ENCODE measurements at regions not wholly inside any gene's neighbourhood (a gene's known extent, or its start where the extent isn't known, plus 50 kb on each side); places are given as distances from the start of the nearest gene placed in this dataset.

GRCh38 chr7:101722247-101722646, 93.2 kb upstream of the MYL10 start:
- Histone ChIP-seq H3K9ac (ENCODE audit: low read length) (no peak overlapping the region), H3K4me2 (replicated peaks; ENCODE audit: low read depth, low read length, poor library complexity, severe bottlenecking) (no peak overlapping the region), H4K20me1 (ENCODE audit: control insufficient read depth, insufficient read depth, low read length, poor library complexity, severe bottlenecking) (no peaks in the 10 kb centered on the region), H3K27ac (ENCODE audit: low read length in 2 of 2) (no peak overlapping the region), H3K27me3 (replicated peaks in 1 of 4; ENCODE audit: control extremely low read depth in 1 of 4, control insufficient read depth in 3 of 4, insufficient read depth in 4 of 4, low read length in 3 of 4) (no peaks in the 10 kb centered on the region), H3K9me3 (ENCODE audit: control extremely low read depth in 1 of 3, control insufficient read depth in 2 of 3, insufficient read depth in 1 of 3, low read length in 2 of 3) (peaks cover 0 to 19% (median 0%) of the 10 kb centered on the region in 3 donors), H3K4me3 (ENCODE audit: control extremely low read depth in 1 of 5, extremely low read depth in 1 of 5, insufficient read depth in 1 of 5, low read depth in 2 of 5, low read length in 4 of 5) (no peak overlapping the region), H3K4me1 (ENCODE audit: control insufficient read depth in 2 of 2, insufficient read depth in 2 of 2, low read length in 2 of 2) (no peaks in the 10 kb centered on the region), H3K36me3 (replicated peaks in 1 of 2; ENCODE audit: control extremely low read depth in 1 of 2, control insufficient read depth in 1 of 2, extremely low read depth in 1 of 2, insufficient read depth in 2 of 2, low read length in 1 of 2) (no peaks in the 10 kb centered on the region), H2AFZ (ENCODE audit: insufficient read depth, low read depth, low read length, poor library complexity, severe bottlenecking) (no peak overlapping the region), H3K79me2 (ENCODE audit: control insufficient read depth, insufficient read depth, low read length) (no peaks in the 10 kb centered on the region)
- DNase-seq, result no peak
- ATAC-seq (ENCODE audit: low read depth), result no peak
- ChIA-PET CTCF (no interaction called here), POLR2A (no interaction called here)
- Mint-ChIP-seq H3K4me3 (no peak overlapping the region), H3K4me1 (no peaks in the 10 kb centered on the region), H3K9me3 (ENCODE audit: insufficient read depth) (no peaks in the 10 kb centered on the region), H3K27ac (no peak overlapping the region), H3K27me3 (peaks cover 11% of the 10 kb centered on the region)
- intact Hi-C loops (cut with micrococcal nuclease), result no loop called here
- TF ChIP-seq, protein P1, sequence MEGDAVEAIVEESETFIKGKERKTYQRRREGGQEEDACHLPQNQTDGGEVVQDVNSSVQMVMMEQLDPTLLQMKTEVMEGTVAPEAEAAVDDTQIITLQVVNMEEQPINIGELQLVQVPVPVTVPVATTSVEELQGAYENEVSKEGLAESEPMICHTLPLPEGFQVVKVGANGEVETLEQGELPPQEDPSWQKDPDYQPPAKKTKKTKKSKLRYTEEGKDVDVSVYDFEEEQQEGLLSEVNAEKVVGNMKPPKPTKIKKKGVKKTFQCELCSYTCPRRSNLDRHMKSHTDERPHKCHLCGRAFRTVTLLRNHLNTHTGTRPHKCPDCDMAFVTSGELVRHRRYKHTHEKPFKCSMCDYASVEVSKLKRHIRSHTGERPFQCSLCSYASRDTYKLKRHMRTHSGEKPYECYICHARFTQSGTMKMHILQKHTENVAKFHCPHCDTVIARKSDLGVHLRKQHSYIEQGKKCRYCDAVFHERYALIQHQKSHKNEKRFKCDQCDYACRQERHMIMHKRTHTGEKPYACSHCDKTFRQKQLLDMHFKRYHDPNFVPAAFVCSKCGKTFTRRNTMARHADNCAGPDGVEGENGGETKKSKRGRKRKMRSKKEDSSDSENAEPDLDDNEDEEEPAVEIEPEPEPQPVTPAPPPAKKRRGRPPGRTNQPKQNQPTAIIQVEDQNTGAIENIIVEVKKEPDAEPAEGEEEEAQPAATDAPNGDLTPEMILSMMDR (IDR thresholded peaks at IDR 0.05), result no peak
- no peak for TF ChIP-seq EZH2 (IDR thresholded peaks at IDR 0.05; ENCODE audit: borderline replicate concordance, insufficient read depth, low read depth, low read length, poor library complexity, severe bottlenecking)
- 95% methylated on average over 21 of the region's 21 CpGs for WGBS (ENCODE audit: insufficient coverage)

GRCh38 chr7:101723835-101724234, 93.6 kb upstream of the CUX1 start:
- no peak overlapping the region for H2AFZ ChIP-seq (ENCODE audit: insufficient read depth, low read depth, low read length, poor library complexity, severe bottlenecking)

More at GRCh38 chr7:101723835-101724234, 93.6 kb upstream of the CUX1 start:
- intact Hi-C loops (cut with micrococcal nuclease), result no loop called here
- Histone ChIP-seq H3K36me3 (replicated peaks in 1 of 2; ENCODE audit: control extremely low read depth in 1 of 2, control insufficient read depth in 1 of 2, extremely low read depth in 1 of 2, insufficient read depth in 2 of 2, low read length in 1 of 2) (no peaks in the 10 kb centered on the region), H3K4me2 (replicated peaks; ENCODE audit: low read depth, low read length, poor library complexity, severe bottlenecking) (no peak overlapping the region), H3K27me3 (replicated peaks in 1 of 4; ENCODE audit: control extremely low read depth in 1 of 4, control insufficient read depth in 3 of 4, insufficient read depth in 4 of 4, low read length in 3 of 4) (no peaks in the 10 kb centered on the region), H3K4me1 (ENCODE audit: control insufficient read depth in 2 of 2, insufficient read depth in 2 of 2, low read length in 2 of 2) (no peaks in the 10 kb centered on the region), H4K20me1 (ENCODE audit: control insufficient read depth, insufficient read depth, low read length, poor library complexity, severe bottlenecking) (no peaks in the 10 kb centered on the region), H3K9ac (ENCODE audit: low read length) (no peak overlapping the region), H3K27ac (ENCODE audit: low read length in 2 of 2) (no peak overlapping the region), H3K79me2 (ENCODE audit: control insufficient read depth, insufficient read depth, low read length) (no peaks in the 10 kb centered on the region), H3K4me3 (ENCODE audit: control extremely low read depth in 1 of 5, extremely low read depth in 1 of 5, insufficient read depth in 1 of 5, low read depth in 2 of 5, low read length in 4 of 5) (no peak overlapping the region), H3K9me3 (ENCODE audit: control extremely low read depth in 1 of 3, control insufficient read depth in 2 of 3, insufficient read depth in 1 of 3, low read length in 2 of 3) (peaks cover 0 to 19% (median 0%) of the 10 kb centered on the region in 3 donors)
- WGBS (ENCODE audit: insufficient coverage), result 100% methylated on average over 1 of the region's 1 CpG
- Mint-ChIP-seq H3K4me3 (no peak overlapping the region), H3K9me3 (ENCODE audit: insufficient read depth) (no peaks in the 10 kb centered on the region), H3K27me3 (peaks cover 3% of the 10 kb centered on the region), H3K27ac (no peak overlapping the region), H3K4me1 (no peaks in the 10 kb centered on the region)
- no peak for TF ChIP-seq EZH2 (IDR thresholded peaks at IDR 0.05; ENCODE audit: borderline replicate concordance, insufficient read depth, low read depth, low read length, poor library complexity, severe bottlenecking)
- TF ChIP-seq, protein P1 (IDR thresholded peaks at IDR 0.05), result no peak
- no peak for DNase-seq
- ATAC-seq (ENCODE audit: low read depth), result no peak
- POLR2A ChIA-PET, result no interaction called here
- CTCF ChIA-PET, result interaction anchor here (0.7 kb wide), 1 partner anchor 19 kb away, joined by 3 read pairs; no protein-coding TSS in a partner anchor
